Parathyroid adenoma (tissue), 2 donors: ENCODE measurements at regions not wholly inside any gene's neighbourhood (a gene's known extent, or its start where the extent isn't known, plus 50 kb on each side); places are given as distances from the start of the nearest gene placed in this dataset.

Experiments
- H2AFZ ChIP-seq: fragments of 300-600 bp; sonication (generic); one replicate; pipeline ENCODE4 v1.7.0; 2017; ENCODE audit warnings: antibody characterized with exemption, mild to moderate bottlenecking
- H3K27ac ChIP-seq: fragments of 300-600 bp; sonication (generic); one replicate; pipeline ENCODE4 v1.7.0; 2017
- H3K27me3 ChIP-seq: fragments of 300-600 bp; sonication (generic); one replicate; pipeline ENCODE4 v1.7.0; 2017; ENCODE audit warnings: low read length; ENCODE audit not compliant: control insufficient read depth, insufficient read depth
- H3K36me3 ChIP-seq: fragments of 300-600 bp; sonication (generic); one replicate; pipeline ENCODE4 v1.7.0; 2017; ENCODE audit warnings: low read length; ENCODE audit not compliant: control insufficient read depth, insufficient read depth
- H3K4me1 ChIP-seq: fragments of 300-600 bp; sonication (generic); one replicate; pipeline ENCODE4 v1.7.0; 2017; ENCODE audit warnings: control low read depth
- H3K4me2 ChIP-seq: fragments of 300-600 bp; sonication (generic); one replicate; pipeline ENCODE4 v1.7.0; 2017; ENCODE audit warnings: low read length
- H3K4me3 ChIP-seq: fragments of 300-600 bp; sonication (generic); one replicate; pipeline ENCODE4 v1.7.0; 2017; ENCODE audit warnings: low read depth, low read length
- H3K79me2 ChIP-seq: fragments of 300-600 bp; sonication (generic); one replicate; pipeline ENCODE4 v1.7.0; 2017; ENCODE audit warnings: control low read depth
- H3K9ac ChIP-seq: fragments of 300-600 bp; sonication (generic); one replicate; pipeline ENCODE4 v1.7.0; 2017; ENCODE audit warnings: mild to moderate bottlenecking
- H3K9me3 ChIP-seq: fragments of 300-600 bp; sonication (generic); one replicate; pipeline ENCODE4 v1.7.0; 2017; ENCODE audit warnings: low read length; ENCODE audit not compliant: control insufficient read depth
- CTCF ChIP-seq: fragments of 300-600 bp; sonication (generic); IDR thresholded peaks from one replicate; pipeline ENCODE4 v1.7.0; 2017; ENCODE audit warnings: antibody characterized with exemption, mild to moderate bottlenecking
- donor health status: primary hyperparathyroidism.

DNA sequence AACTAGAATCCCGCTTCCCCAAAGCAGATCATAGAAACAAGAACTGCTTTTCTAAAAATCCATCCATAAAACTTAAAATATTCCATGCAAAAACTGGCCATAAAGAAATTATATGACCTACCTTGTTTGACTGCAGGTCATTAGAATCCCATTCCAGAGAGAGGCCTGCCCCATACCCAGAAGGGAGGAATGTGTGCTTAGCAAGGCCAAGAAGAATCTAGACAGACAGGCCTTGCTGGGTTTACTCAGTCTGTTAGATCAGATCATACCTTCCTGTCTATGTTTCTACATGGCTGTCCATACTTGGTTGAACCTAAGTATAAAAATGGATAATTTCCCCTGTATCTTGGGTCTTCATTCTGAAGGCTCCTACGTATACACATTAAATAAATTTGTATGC, 358.8 kb upstream of the TRPC7 start:
- Histone ChIP-seq H3K4me2 (no peak overlapping the region), H3K79me2 (no peaks in the 10 kb centered on the region), H3K4me3 (no peak overlapping the region), H3K9me3 (no peaks in the 10 kb centered on the region), H3K27ac (no peak overlapping the region), H2AFZ (no peak overlapping the region), H3K9ac (no peak overlapping the region), H3K36me3 (no peaks in the 10 kb centered on the region), H3K4me1 (no peaks in the 10 kb centered on the region), H3K27me3 (no peaks in the 10 kb centered on the region)
- TF ChIP-seq CTCF: no peak

DNA sequence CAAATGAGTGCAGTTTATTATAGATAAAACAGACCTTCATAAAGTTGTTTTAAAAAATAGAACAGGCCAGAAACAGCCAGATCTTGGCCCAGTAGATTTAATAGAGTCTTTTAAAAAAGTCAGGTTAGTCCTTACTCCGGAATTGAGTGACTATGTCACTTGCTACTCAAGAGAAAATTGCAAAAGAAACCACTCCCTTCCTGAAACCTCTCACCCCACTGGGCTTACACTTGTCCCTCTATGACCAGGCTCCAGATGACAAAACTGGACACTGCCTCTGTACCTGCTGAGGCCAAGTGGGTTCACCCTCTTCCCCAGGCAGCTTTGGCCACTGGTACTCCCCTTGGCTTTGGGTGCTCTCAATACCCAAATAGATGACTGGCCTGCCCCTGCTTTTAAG, 357.2 kb upstream of the TRPC7 start:
- H3K4me1 ChIP-seq: no peaks in the 10 kb centered on the region
- H2AFZ ChIP-seq: no peak overlapping the region
- H3K9ac ChIP-seq: no peak overlapping the region
- H3K27me3 ChIP-seq: no peaks in the 10 kb centered on the region
- H3K79me2 ChIP-seq: no peaks in the 10 kb centered on the region
- H3K4me2 ChIP-seq: no peak overlapping the region
- no peaks in the 10 kb centered on the region for H3K9me3 ChIP-seq
- H3K4me3 ChIP-seq: no peak overlapping the region
- no peaks in the 10 kb centered on the region for H3K36me3 ChIP-seq
- TF ChIP-seq CTCF: no peak
- no peak overlapping the region for H3K27ac ChIP-seq

- Histone ChIP-seq H3K9ac (no peak overlapping the region), H3K36me3 (no peaks in the 10 kb centered on the region), H2AFZ (no peak overlapping the region), H3K9me3 (no peaks in the 10 kb centered on the region), H3K4me1 (no peaks in the 10 kb centered on the region), H3K4me2 (no peak overlapping the region), H3K27ac (no peak overlapping the region), H3K4me3 (no peak overlapping the region), H3K79me2 (no peaks in the 10 kb centered on the region), H3K27me3 (no peaks in the 10 kb centered on the region)
- no peak for TF ChIP-seq CTCF
These were observed 356.7 kb upstream of the TRPC7 start for GRCh38 chr5:136722086-136722485.

DNA sequence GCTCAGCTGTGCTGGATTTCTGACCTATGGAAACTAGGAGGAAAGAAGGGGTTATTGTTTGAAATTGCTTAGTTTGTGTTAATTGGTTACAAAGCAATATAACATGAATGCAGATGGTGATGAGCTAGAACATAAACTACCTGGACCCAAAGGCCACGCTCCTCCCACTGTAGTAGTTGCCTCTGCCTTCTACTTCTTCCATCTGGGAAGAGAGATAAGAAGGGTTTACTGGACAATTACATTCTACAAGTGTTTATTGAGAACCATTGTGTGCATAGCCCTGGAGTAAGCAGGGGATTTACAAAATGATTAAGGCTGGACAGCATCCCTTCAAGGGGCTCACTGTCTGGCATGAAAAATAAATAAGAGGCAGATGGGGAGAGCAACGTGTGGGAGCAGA, 355.3 kb upstream of the TRPC7 start:
- no peaks in the 10 kb centered on the region for H3K79me2 ChIP-seq
- no peaks in the 10 kb centered on the region for H3K27me3 ChIP-seq
- H3K36me3 ChIP-seq: no peaks in the 10 kb centered on the region
- TF ChIP-seq CTCF: no peak
- no peaks in the 10 kb centered on the region for H3K4me1 ChIP-seq
- no peak overlapping the region for H3K4me3 ChIP-seq
- H2AFZ ChIP-seq: no peak overlapping the region
- H3K4me2 ChIP-seq: no peak overlapping the region
- no peak overlapping the region for H3K27ac ChIP-seq
- H3K9ac ChIP-seq: no peak overlapping the region
- no peaks in the 10 kb centered on the region for H3K9me3 ChIP-seq

DNA sequence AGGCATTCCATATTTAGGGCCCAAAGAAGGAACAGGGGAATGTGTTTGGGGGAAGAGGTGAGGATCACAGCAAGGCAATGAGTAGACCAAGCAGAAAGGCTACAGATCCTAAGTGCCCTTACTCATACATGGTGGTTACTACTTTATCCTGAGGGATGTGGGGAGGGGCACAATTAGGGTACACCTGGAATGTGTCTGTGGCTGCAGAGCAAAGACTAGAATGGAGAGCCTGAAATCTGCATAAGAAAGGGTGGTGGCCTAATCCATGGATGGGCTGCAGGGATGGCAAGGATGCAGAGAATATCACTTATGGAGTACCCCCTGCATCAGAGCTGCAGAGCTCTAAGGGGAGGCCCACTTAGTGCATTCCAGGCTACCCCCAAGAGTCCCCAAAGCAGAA, 352.6 kb upstream of the TRPC7 start:
- Histone ChIP-seq H3K27me3 (no peaks in the 10 kb centered on the region), H2AFZ (no peak overlapping the region), H3K36me3 (no peaks in the 10 kb centered on the region), H3K9me3 (no peaks in the 10 kb centered on the region), H3K4me2 (no peak overlapping the region), H3K27ac (no peak overlapping the region), H3K4me3 (no peak overlapping the region), H3K4me1 (no peaks in the 10 kb centered on the region), H3K79me2 (no peaks in the 10 kb centered on the region), H3K9ac (no peak overlapping the region)
- TF ChIP-seq CTCF: no peak
